ENCODE measurements at regions not wholly inside any gene's neighbourhood (a gene's known extent, or its start where the extent isn't known, plus 50 kb on each side); places are given as distances from the start of the nearest gene placed in this dataset.
A peak's percentile ranks its signal among the peaks of the same experiment; 100 is the strongest.

- DNase-seq: peak; percentile 96
Measured at GRCh38 chr2:158006961-158007719, 94.5 kb upstream of the UPP2 start.

- DNase-seq: no peak
Measured at GRCh38 chr2:158004126-158004764, 97.4 kb upstream of the UPP2 start.

GRCh38 chr2:158002079-158002478 is 99.6 kb upstream of the UPP2 start:
- DNase-seq: no peak

- DNase-seq: no peak
Measured at GRCh38 chr2:157996799-157997198, 104.9 kb upstream of the UPP2 start.

DNA sequence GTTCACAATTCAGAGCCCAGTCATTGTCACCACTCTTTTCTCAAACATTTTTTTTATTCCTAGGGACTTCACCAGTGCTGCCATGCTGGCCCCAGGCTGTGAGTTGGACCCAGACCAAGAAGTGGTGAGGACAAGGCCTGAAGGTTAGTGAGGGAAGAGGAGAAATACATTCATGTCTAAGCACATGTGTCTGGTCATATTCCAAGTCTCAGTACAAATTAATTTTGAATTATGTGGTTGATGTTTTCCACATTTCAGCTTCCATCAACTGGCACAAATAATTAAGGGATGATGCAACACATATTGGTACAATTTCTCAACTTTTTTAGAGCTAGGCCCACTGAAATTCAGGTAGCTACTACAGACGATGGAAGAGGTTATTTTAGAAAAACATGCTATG is 106.6 kb upstream of the UPP2 start:
- no peak for DNase-seq

DNA sequence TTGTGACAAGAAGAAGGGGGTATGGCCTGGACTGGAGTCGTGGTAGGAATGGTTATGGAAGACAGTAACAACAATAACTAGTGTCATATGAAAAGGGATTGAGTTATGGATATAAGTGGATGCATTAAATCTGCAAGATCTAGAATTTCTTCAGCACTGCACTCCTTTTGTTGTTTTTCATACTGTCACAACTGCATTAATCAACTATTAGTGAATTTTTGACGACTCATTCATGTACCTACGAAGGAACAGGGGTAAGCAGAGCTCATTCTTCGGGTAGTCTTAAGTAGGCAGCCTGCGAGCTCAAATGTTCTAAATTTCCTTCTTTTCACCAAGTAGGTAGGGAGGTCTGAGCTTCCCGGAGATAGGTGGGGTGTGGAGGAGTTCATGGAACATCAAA is 109.7 kb upstream of the UPP2 start:
- no peak for DNase-seq

- DNase-seq: peak; percentile 19
Measured at GRCh38 chr2:157990173-157990572, 111.5 kb upstream of the UPP2 start.

GRCh38 chr2:157989227-157989626 is 112.4 kb upstream of the UPP2 start:
- no peak for DNase-seq

DNA sequence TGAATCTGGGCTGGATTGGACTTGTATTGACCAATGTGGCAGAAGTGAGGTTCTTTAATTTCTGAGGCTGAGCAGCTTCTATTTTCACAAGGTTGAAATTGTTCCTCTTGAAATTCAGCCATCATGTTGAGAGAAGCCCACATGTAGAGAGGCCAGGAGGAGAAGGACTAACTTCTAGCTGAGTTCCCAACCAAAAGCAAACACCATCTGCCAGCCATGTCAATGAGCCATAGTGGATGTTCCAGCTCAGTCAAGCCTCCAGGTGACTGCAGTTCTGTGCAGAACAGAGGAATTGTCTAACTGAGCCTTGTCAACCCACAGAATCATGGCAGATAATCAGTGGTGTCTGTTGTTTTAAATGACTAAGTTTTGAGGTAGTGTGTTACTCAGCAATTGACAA is 110.6 kb upstream of the ACVR1 start:
- no peak for DNase-seq

- DNase-seq: no peak
Measured at GRCh38 chr2:157984866-157985265, 108.7 kb upstream of the ACVR1 start.

DNA sequence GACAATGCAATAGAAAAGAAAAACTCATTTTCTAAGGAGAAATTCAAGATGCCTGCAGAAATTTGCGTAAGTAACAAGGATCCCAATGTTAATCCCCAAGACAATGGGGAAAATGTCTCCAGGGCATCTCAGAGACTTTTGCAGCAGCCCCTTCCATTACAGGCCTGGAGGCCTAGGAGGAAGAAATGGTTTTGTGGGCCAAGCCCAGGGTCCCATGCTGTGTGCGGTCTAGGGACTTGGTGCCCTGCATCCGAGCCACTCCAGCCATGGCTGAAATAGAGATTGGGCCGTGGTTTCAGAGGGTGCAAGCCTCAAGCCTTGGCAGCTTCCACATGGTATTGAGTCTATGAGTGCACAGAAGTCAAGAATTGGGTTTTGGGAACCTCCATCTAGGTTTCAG is 103.9 kb upstream of the ACVR1 start:
- no peak for DNase-seq

- no peak for DNase-seq
Measured at GRCh38 chr2:157971702-157972101, 95.6 kb upstream of the ACVR1 start.

- DNase-seq: no peak
Measured at GRCh38 chr2:157967856-157968255, 91.7 kb upstream of the ACVR1 start.

DNA sequence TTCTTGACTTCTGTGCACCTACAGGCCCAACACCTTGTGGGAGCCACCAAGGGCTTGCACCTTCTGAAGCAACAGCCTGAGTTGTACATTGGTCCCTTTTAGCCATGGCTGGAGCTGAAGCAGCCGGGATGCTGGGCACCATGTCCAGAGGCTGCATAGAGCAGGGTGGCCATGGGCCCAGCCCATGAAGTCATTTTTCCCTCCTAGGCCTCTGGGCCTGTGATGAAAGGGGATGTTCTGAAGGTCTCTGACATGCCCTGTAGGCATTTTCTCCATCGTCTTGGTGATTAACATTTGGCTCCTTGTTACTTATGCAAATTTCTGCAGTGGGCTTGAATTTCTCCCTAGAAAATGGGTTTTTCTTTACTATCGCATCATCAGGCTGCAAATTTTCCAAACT is 83.1 kb upstream of the ACVR1 start:
- no peak for DNase-seq

GRCh38 chr2:157957596-157957995 is 81.5 kb upstream of the ACVR1 start:
- no peak for DNase-seq

- DNase-seq: no peak
Measured at GRCh38 chr2:157952558-157952957, 76.4 kb upstream of the ACVR1 start.

GRCh38 chr2:157948856-157949255 is 72.7 kb upstream of the ACVR1 start:
- no peak for DNase-seq

- DNase-seq: no peak
Measured at GRCh38 chr2:157946919-157947557, 70.9 kb upstream of the ACVR1 start.

- DNase-seq: no peak
Measured at GRCh38 chr2:157940024-157940423, 63.9 kb upstream of the ACVR1 start.

DNA sequence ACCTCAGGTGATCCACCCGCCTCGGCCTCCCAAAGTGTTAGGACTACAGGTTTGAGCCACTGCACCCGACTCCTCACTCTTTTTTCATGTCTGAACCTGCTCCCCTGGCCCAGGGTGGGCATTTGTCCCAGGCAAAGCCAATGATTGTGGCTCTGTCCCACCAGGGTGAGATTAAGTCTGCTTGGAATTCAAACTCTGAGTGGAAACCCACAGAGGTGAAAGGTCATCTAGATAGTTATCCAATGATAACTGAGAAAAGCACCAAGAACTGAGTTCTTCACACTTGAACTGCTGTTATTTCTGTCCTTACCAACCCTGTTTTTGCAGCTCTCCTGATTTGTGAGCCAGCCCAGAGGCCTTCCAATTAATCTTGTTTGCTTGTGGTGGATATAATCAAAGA is 62.4 kb upstream of the ACVR1 start:
- DNase-seq: no peak

DNA sequence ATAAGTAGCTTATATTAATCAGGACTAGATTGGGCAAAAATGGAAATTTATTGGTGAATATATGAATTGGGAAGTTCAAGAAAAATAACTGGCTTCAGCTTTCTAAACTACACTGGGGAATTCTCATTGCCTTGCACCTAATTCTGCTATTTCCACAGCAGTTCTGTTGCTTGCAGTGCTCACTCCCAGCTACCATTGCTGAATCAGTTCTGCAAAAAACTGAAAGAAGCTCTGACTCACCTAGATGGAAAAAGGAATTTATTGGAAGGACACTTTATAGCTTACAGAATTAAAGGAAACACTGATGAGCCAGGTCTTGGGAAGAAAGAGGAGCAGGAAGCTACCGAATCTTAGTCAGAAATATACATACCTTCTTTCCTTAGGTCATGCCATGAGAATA is 60.3 kb upstream of the ACVR1 start:
- no peak for DNase-seq

DNA sequence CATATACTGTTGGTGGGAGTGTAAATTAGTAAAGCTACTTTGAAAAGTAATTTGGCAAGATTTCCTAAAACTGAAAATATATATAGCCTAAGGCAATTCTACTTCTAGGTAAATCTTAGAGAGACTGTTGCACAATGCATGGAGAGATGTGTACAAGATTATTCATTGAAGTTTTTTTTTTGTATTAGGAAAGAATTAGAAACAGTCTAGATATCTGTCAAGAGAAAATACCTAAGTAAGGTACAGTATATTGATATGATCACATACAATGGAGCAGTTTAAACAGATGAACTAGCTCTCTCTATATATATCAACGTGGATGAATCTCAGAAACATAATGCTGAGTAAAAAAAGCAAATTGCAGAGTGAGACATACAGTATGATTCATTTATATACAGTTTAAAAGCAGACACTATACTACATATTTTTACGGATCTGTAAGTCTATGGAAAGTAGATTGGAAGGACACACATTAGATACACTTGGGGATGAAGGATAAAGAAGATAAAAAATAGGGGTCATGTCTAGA is 59.3 kb upstream of the ACVR1 start:
- no peak for DNase-seq

- DNase-seq: no peak
Measured at GRCh38 chr2:157934684-157935377, 58.7 kb upstream of the ACVR1 start.
